HG02943 (cell line): ENCODE measurements at regions not wholly inside any gene's neighbourhood (a gene's known extent, or its start where the extent isn't known, plus 50 kb on each side); places are given as distances from the start of the nearest gene placed in this dataset.
"Not testable (repeated sequence)": the region's sequence is repeated elsewhere in the genome, so short reads cannot be mapped to it uniquely, and the experiment has no call there.

Source experiments
- ATAC-seq: cut with Tn5 transposase; IDR thresholded peaks from one replicate; pipeline ENCODE4 v1.9.1; 2021; ENCODE audit warnings: mild to moderate bottlenecking, low read depth, moderate library complexity; ENCODE audit not compliant: unreplicated experiment

GRCh38 chr3:59510576-59510975 is 460.8 kb upstream of the CFAP20DC start:
- no peak for ATAC-seq

GRCh38 chr3:59508273-59508672 is 458.4 kb upstream of the CFAP20DC start:
- no peak for ATAC-seq

- ATAC-seq, result no peak
Observed at GRCh38 chr3:59506191-59506590, 456.4 kb upstream of the CFAP20DC start.

DNA sequence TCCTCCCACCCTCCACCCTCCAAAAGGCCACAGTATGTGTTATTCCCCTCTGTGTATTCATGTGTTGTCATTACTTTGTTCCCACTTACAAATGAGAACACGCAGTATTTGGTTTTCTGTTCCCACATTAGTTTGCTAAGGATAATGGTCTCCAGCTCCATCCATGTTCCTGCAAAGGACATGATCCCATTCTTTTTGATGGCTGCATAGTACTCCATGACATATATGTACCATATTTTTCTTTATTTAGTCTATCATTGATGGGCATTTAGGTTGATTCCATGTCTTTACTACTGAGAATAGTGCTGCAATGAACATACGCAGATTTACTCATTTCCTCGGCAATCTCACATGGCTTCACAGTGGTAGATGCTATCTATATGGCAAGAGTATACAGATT is 453.6 kb upstream of the CFAP20DC start:
- ATAC-seq, result no peak

DNA sequence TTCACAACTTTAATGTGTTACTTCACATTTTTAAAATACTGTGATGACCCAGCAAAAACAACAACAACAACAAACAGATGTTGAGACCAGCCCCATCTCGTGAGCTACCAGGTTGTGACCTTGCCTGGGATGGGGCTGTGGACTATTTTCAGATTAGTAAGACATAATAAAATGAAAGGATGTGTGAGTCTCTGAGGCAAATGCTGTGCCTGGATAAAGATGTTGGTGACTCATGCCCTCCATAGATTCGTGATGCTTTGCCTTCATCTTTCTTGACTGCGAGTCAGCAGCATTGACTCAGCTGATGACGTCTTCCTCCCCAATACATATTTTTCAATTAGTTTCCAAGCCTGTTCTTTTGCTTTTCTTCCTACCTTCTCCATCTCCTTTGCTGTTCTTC is 453.0 kb upstream of the CFAP20DC start:
- ATAC-seq, result no peak

DNA sequence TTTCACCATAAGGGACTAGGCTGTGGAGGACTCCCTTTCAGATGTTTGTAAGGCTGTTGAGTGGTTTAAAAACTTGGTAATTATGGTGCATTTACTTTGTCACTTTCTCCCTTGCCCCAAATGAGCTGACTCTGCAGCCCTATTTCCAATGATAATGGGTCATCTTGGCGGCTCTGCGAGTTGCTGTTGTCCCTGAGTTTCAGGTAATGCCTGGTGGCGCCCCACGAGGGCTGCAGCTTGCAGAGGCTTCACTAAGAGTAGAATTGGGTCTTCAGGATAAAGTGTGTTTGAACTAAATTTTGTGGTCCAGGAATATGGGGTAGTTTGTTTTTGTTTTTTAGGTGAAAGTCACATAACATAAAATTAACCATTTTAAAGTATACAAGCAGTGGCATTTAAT is 450.1 kb upstream of the CFAP20DC start:
- no peak for ATAC-seq

DNA sequence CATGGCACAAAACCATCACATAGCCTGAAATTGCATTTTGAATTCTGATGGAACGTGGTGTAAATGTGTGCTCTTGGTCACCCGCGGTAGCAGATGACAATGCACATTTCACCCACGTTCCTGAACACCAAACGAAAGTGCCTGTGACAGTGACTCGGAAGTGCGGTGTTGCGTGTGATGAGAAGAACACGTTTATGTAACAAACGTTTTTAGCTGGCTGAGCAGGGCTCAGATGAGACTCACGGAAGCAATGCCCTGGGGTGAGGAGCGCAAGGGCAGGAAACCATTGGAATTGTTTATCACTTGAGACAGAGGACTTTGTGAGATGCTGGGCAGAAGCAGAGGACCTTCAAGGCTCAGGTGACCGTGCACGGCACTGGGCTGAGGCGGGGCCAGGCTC is 449.2 kb upstream of the CFAP20DC start:
- ATAC-seq, result no peak

- no peak for ATAC-seq
Observed at GRCh38 chr3:59496250-59496649, 446.4 kb upstream of the CFAP20DC start.

GRCh38 chr3:59494969-59495368 is 445.1 kb upstream of the CFAP20DC start:
- not testable (repeated sequence) for ATAC-seq

DNA sequence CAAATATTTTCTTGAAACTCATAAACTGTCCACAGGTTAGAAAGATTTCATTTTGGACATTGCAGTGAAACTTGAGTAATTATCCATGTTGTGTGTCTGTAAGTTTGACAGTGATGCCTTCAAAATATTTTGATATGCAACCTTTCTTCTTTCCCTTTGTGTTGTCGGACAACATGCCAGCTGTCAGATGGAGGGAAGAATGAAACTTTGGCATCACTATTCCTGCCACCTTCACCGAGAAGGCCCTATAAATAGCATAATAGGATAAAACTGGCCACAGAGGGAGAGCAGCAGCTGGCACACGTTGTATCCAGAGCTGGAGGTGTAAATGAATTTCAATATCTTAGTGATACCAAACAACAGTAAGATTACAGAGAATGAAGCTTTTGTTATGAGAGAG is 436.7 kb upstream of the CFAP20DC start:
- ATAC-seq, result no peak

- ATAC-seq, result no peak
Observed at GRCh38 chr3:59483191-59483590, 433.4 kb upstream of the CFAP20DC start.

GRCh38 chr3:59482684-59483083 is 432.9 kb upstream of the CFAP20DC start:
- ATAC-seq, result no peak

DNA sequence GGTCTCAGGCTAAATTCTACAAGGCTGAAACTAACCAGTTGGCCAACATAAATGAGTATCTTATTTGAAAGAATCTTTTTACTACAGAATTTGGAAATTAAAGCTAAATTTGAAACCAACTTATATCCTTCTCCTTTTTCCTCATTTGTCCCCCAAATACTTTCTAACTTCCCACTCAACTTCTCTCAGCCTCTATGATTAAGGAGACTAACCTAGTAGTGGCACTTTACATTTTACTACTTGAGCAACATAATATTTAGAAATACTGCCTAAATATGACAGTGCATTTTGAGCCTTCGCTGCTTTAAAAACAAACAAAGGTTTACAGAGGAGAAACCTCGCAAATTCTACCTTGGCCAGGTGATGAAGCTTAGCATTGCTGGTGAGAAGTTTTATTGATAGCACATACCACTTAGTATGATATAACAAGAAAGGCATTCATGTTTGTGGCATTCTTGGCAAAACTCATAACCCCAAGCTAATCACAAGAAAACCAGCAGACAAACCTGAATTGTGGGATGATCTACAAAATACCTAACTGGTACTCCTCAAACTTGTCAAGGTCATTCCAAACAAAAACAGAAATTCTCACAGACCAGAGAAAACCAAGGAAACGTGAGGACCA is 432.1 kb upstream of the CFAP20DC start:
- no peak for ATAC-seq

DNA sequence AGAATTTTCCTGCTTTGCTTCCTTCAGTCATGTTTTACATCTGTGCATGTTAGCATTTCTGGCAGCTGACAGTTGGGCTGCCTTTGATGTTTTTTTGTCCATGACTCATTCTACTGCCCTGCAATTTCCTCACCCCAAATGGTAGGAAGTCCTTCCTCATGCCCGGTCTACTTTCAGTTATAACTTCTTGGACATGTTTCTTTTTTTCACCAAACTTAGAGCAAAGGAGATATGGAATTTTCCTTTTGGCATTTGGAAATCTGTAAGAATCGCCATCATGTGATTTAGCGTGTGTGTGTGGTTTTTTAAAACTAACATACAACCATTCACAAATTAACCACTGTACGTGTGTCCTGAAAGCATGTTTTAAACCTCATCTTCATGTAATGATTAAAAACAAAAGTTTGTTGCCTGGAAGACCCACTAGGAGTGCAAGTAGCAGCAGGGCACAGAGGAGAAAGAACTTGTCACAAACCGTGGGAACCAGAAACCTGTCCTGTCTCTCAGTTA is 430.7 kb upstream of the CFAP20DC start:
- peak; percentile 81 for ATAC-seq

- ATAC-seq, result no peak
Observed at GRCh38 chr3:59473636-59474035, 423.8 kb upstream of the CFAP20DC start.

GRCh38 chr3:59472541-59472940 is 422.7 kb upstream of the CFAP20DC start:
- no peak for ATAC-seq

GRCh38 chr3:59469948-59470723 is 420.3 kb upstream of the CFAP20DC start:
- no peak for ATAC-seq

DNA sequence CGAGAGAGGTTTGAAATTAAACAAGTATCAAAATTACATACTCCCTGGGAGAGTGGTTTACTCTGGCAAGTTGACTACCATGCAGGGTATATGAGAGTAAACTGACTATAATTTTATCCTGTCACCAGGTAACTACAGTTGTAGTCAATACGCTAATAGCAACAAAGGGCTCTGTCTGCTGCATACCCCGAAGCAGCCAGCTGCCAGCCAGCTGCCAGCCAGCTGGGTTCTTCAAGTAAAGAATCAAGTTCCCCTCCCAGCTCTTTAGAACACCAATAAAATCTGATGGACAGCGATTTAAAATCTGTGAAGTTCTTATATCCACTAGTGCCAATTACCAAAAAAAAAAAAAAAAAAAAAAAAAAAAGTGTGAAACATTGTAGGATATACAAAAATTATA is 417.7 kb upstream of the CFAP20DC start:
- no peak for ATAC-seq

- ATAC-seq, result no peak
Observed at GRCh38 chr3:59464187-59464586, 414.4 kb upstream of the CFAP20DC start.

- no peak for ATAC-seq
Observed at GRCh38 chr3:59463253-59463652, 413.4 kb upstream of the CFAP20DC start.

- no peak for ATAC-seq
Observed at GRCh38 chr3:59460068-59460467, 410.2 kb upstream of the CFAP20DC start.

GRCh38 chr3:59456852-59457485 is 407.1 kb upstream of the CFAP20DC start:
- ATAC-seq, result peak; percentile 76
